Natural killer cell (primary cell): ENCODE measurements at regions not wholly inside any gene's neighbourhood (a gene's known extent, or its start where the extent isn't known, plus 50 kb on each side); places are given as distances from the start of the nearest gene placed in this dataset.

ENCODE experiments used
- ATAC-seq, 3 donors: fragments of 150-1000 bp in 2 of 3; fragments of 200-7000 bp in 1 of 3; cut with Tn5 transposase; 1 replicate in 1 of 3; 2 replicates in 2 of 3; pipeline ENCODE4 v1.10.0; 2021; ENCODE audit warnings: mild to moderate bottlenecking in 2 of 3, moderate library complexity in 2 of 3
- DNase-seq, 2 donors: peaks; one replicate each; pipeline versions ENCODE4 v3.0.0 to v3.0.0-alpha.2; 2013 to 2021; ENCODE audit warnings: mixed read lengths in 1 of 2
- H3K27ac ChIP-seq: one replicate; pipeline ENCODE4 v1.5.1; 2013; ENCODE audit warnings: mild to moderate bottlenecking, low read length
- H3K27me3 ChIP-seq: one replicate; pipeline ENCODE4 v1.6.1; 2013; ENCODE audit warnings: low read length; ENCODE audit not compliant: control insufficient read depth, insufficient read depth
- H3K36me3 ChIP-seq: one replicate; pipeline ENCODE4 v1.6.1; 2013; ENCODE audit warnings: low read length; ENCODE audit not compliant: control insufficient read depth, insufficient read depth
- H3K4me1 ChIP-seq: one replicate; pipeline ENCODE4 v1.6.1; 2013; ENCODE audit warnings: low read length; ENCODE audit not compliant: control insufficient read depth, insufficient read depth
- H3K4me3 ChIP-seq: one replicate; pipeline ENCODE4 v1.5.1; 2013; ENCODE audit warnings: low read length
- H3K9me3 ChIP-seq: one replicate; pipeline ENCODE4 v1.6.1; 2013; ENCODE audit warnings: low read length; ENCODE audit not compliant: control insufficient read depth, insufficient read depth
- H3K27ac Mint-ChIP-seq, 2 donors: one replicate each; pipeline ENCODE4 v1.8.0; 2022; ENCODE audit warnings: mild to moderate bottlenecking in 2 of 2, mixed read lengths in 2 of 2, moderate library complexity in 1 of 2
- H3K27me3 Mint-ChIP-seq, 2 donors: one replicate each; pipeline ENCODE4 v1.8.0; 2022; ENCODE audit warnings: low read depth in 2 of 2, mixed read lengths in 2 of 2
- H3K36me3 Mint-ChIP-seq: one replicate; pipeline ENCODE4 v1.8.0; 2022; ENCODE audit warnings: mixed read lengths
- H3K4me1 Mint-ChIP-seq, 2 donors: one replicate each; pipeline ENCODE4 v1.8.0; 2022; ENCODE audit warnings: mixed read lengths in 2 of 2
- H3K4me3 Mint-ChIP-seq: one replicate; pipeline ENCODE4 v1.8.0; 2022; ENCODE audit warnings: mild to moderate bottlenecking, moderate library complexity, mixed read lengths
- H3K9me3 Mint-ChIP-seq, 2 donors: one replicate each; pipeline ENCODE4 v1.8.0; 2022; ENCODE audit warnings: mixed read lengths in 2 of 2
- CTCF ChIP-seq: fragments of 200-600 bp; IDR thresholded peaks from one replicate; pipeline ENCODE4 v1.8.0; 2022; ENCODE audit warnings: antibody characterized with exemption
- WGBS: methylation state at CpG from one replicate; pipeline ENCODE4 v1.1.7; 2013; ENCODE audit warnings: missing lambda C conversion rate; ENCODE audit not compliant: insufficient coverage; 5-methylcytosine and 5-hydroxymethylcytosine counted together
- intact Hi-C: fragments of 100-400 bp; cut with micrococcal nuclease; formaldehyde crosslinking; loops from one replicate; pipeline ENCODE4 v1.14.2; 2022

- intact Hi-C loops = no loop called here
These were observed 468.2 kb downstream of the PLOD2 start for GRCh38 chr3:145692751-145693150.

GRCh38 chr3:145696011-145696410 is 465.0 kb downstream of the PLOD2 start:
- no peaks in the 10 kb centered on the region for H3K4me1 ChIP-seq
- Mint-ChIP-seq H3K27me3 (no peaks in the 10 kb centered on the region), H3K36me3 (no peaks in the 10 kb centered on the region), H3K4me3 (no peak overlapping the region), H3K9me3 (peaks cover 4 to 7% of the 10 kb centered on the region in 2 donors), H3K27ac (no peak overlapping the region), H3K4me1 (no peaks in the 10 kb centered on the region)
- ATAC-seq (no peak), DNase-seq (no peak)
- intact Hi-C loops = no loop called here
- H3K27me3 ChIP-seq = no peaks in the 10 kb centered on the region
- H3K27ac ChIP-seq = no peak overlapping the region
- no peaks in the 10 kb centered on the region for H3K9me3 ChIP-seq
- H3K4me3 ChIP-seq = no peak overlapping the region
- TF ChIP-seq CTCF = no peak
- H3K36me3 ChIP-seq = no peaks in the 10 kb centered on the region

More at GRCh38 chr3:145692751-145693150, 468.2 kb downstream of the PLOD2 start:
- no peaks in the 10 kb centered on the region for H3K36me3 Mint-ChIP-seq
- peaks cover 3 to 9% of the 10 kb centered on the region in 2 donors for H3K9me3 Mint-ChIP-seq
- Histone ChIP-seq H3K4me3 (no peak overlapping the region), H3K9me3 (no peaks in the 10 kb centered on the region), H3K36me3 (no peaks in the 10 kb centered on the region), H3K27ac (no peak overlapping the region), H3K27me3 (no peaks in the 10 kb centered on the region), H3K4me1 (no peaks in the 10 kb centered on the region)
- WGBS = 91% methylated on average over 1 of the region's 2 CpGs
- DNase-seq (no peak), ATAC-seq (no peak)
- no peaks in the 10 kb centered on the region for H3K4me1 Mint-ChIP-seq
- H3K27ac Mint-ChIP-seq = no peak overlapping the region
- H3K27me3 Mint-ChIP-seq = no peaks in the 10 kb centered on the region
- H3K4me3 Mint-ChIP-seq = no peak overlapping the region
- no peak for TF ChIP-seq CTCF

- Histone ChIP-seq H3K36me3 (no peaks in the 10 kb centered on the region), H3K27ac (no peak overlapping the region), H3K9me3 (no peaks in the 10 kb centered on the region), H3K27me3 (no peaks in the 10 kb centered on the region), H3K4me3 (no peak overlapping the region), H3K4me1 (no peaks in the 10 kb centered on the region)
- ATAC-seq (no peak), DNase-seq (no peak)
- no peak for TF ChIP-seq CTCF
- Mint-ChIP-seq H3K9me3 (peaks cover 2 to 13% of the 10 kb centered on the region in 2 donors), H3K4me3 (no peak overlapping the region), H3K27ac (no peak overlapping the region), H3K36me3 (no peaks in the 10 kb centered on the region), H3K4me1 (no peaks in the 10 kb centered on the region), H3K27me3 (no peaks in the 10 kb centered on the region)
- 70% methylated on average over 7 of the region's 7 CpGs for WGBS
- intact Hi-C loops = no loop called here
These were observed 462.7 kb downstream of the PLOD2 start for GRCh38 chr3:145698250-145698649.

GRCh38 chr3:145698749-145699148 is 462.2 kb downstream of the PLOD2 start:
- Histone ChIP-seq H3K4me1 (no peaks in the 10 kb centered on the region), H3K36me3 (no peaks in the 10 kb centered on the region), H3K27me3 (no peaks in the 10 kb centered on the region), H3K9me3 (no peaks in the 10 kb centered on the region), H3K27ac (no peak overlapping the region), H3K4me3 (no peak overlapping the region)
- no peak for TF ChIP-seq CTCF
- H3K4me1 Mint-ChIP-seq = no peaks in the 10 kb centered on the region
- peaks cover under 1 to 14% of the 10 kb centered on the region in 2 donors for H3K9me3 Mint-ChIP-seq
- H3K27me3 Mint-ChIP-seq = no peaks in the 10 kb centered on the region
- ATAC-seq = no peak
- H3K36me3 Mint-ChIP-seq = no peaks in the 10 kb centered on the region
- H3K4me3 Mint-ChIP-seq = no peak overlapping the region
- intact Hi-C loops = no loop called here
- DNase-seq = no peak
- no peak overlapping the region for H3K27ac Mint-ChIP-seq
